ENCODE measurements at regions not wholly inside any gene's neighbourhood (a gene's known extent, or its start where the extent isn't known, plus 50 kb on each side); places are given as distances from the start of the nearest gene placed in this dataset.

DNA sequence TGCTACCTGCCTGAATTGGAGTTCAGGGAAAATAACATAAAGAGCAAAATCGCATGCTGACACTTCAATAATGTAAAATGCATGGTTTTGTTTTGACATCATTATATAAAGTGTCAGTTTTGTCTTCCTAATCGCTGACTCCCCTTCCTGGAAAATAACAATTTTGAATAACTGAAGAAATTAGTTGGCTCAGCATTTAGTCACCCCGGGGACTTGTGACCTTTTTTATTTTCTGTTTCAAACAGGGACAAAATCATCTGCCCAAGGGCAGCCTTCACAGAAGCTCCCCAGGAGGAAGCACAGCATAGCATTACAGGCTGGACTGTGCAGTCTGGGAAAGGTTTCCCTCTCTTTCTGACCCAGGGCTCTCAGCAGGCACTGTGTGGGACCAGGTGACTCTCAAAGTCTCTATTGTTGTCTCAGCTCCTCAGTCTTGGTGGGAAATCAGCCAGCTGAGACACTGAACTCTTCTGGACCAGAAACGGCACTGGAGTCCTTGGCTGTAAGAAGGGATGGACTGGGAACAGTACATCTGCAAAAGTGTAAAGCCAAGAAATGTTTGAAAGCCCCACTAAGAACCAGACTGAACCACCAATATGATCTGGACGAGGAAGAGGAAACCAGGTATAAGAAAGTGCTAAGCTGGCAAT, 671.3 kb upstream of the KLF4 start:
- no peak for DNase-seq (ENCODE audit: low read depth)
- TF ChIP-seq, protein P1, sequence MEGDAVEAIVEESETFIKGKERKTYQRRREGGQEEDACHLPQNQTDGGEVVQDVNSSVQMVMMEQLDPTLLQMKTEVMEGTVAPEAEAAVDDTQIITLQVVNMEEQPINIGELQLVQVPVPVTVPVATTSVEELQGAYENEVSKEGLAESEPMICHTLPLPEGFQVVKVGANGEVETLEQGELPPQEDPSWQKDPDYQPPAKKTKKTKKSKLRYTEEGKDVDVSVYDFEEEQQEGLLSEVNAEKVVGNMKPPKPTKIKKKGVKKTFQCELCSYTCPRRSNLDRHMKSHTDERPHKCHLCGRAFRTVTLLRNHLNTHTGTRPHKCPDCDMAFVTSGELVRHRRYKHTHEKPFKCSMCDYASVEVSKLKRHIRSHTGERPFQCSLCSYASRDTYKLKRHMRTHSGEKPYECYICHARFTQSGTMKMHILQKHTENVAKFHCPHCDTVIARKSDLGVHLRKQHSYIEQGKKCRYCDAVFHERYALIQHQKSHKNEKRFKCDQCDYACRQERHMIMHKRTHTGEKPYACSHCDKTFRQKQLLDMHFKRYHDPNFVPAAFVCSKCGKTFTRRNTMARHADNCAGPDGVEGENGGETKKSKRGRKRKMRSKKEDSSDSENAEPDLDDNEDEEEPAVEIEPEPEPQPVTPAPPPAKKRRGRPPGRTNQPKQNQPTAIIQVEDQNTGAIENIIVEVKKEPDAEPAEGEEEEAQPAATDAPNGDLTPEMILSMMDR (IDR thresholded peaks at IDR 0.05; ENCODE audit: insufficient read depth, low read depth, low read length, missing control alignments), result no peak
- no peak overlapping the region for H3K4me3 ChIP-seq (ENCODE audit: low read depth, low read length)

DNA sequence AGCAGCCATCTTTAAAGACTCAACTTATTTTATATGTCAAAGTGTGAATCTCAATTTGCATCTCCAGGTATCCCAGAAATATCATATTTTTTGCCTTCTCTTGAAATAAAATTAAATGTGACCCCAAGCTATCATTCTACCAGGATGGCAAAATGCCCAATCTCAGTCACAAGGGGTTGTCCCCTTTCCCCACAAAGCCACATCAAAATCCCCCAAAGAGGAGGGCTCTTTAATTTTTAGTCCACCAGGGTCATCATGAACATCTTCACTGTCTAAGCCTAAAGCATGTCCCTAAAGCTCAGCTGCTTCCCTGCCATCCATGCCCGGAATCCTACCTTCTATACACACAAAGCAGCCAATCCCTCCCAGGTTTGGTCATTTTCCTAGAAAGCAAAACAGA, 670.5 kb upstream of the KLF4 start:
- H3K4me3 ChIP-seq (ENCODE audit: low read depth, low read length), result no peak overlapping the region
- DNase-seq (ENCODE audit: low read depth), result no peak
- TF ChIP-seq, protein P1 (IDR thresholded peaks at IDR 0.05; ENCODE audit: insufficient read depth, low read depth, low read length, missing control alignments), result no peak

DNA sequence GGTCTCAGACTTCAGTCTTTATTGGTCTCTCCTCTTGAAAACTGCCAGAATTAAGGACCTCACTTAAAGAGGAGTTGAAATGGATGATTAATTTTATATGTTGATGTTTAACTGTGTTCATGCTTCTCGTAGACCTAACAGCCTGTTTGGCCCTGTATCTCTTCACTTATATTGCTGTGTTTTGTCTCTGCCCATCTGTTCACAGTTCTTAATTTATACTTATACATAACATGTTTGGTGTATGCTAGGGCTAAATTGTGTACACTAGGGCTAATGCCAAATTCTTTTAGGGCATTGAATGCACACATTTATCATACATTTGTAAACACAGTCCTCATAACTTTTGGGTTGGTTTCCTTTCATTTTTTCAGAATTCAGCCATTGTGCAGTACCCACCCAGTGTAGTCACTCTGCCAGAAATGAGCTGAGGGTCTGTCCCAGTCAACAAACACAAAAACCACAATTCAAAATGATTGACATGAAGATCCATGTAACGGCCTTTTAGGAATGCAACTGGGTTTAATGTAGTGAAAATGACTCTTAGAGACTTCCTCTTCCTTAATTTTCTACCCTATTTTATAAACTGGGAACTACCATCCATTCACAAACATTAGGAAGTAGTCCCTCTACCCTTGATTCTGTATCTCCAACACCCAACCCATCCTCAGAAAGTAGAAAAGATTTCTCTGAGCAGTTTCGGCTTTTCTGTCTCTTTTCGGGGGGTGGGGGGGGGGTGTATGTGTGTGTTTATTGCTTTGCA, 668.8 kb upstream of the KLF4 start:
- TF ChIP-seq, protein P1 (IDR thresholded peaks at IDR 0.05; ENCODE audit: insufficient read depth, low read depth, low read length, missing control alignments), result no peak
- no peak overlapping the region for H3K4me3 ChIP-seq (ENCODE audit: low read depth, low read length)
- DNase-seq (ENCODE audit: low read depth), result no peak

DNA sequence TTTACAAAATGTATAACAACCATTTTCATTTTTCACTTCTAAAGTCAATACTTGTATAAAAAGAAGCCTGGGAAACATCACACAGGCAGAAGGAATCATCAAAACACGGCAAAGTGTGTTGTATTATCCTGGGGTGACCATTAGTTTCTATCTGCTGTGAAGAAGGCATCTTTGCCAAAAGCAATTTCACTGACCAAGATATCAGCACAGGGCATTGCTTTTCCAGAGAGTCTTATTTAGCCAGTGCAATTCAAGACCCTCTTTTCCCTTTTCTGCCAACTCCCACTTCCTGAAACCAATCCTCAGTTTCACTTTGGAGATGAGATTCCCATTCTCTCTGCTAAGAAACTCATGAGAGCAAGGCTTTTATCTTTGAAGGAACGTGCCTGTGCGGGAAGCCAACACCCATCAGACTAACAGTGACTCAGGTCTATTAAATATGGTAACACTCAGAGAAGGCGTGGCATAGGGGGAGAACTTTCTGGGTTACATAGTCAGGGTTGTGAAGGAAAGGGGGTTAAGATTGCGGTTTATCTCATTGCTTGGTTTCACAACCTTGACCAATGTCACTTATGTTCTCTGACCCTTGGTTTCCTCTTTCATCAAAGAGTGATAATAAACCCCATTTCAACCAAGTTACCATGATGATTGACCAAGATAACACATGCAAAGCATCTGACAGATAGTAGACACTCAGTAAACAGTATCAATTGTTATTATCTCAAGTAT, 666.9 kb upstream of the KLF4 start:
- peak; percentile 48 for DNase-seq (ENCODE audit: low read depth)
- no peak overlapping the region for H3K4me3 ChIP-seq (ENCODE audit: low read depth, low read length)
- TF ChIP-seq, protein P1 (IDR thresholded peaks at IDR 0.05; ENCODE audit: insufficient read depth, low read depth, low read length, missing control alignments), result no peak

DNA sequence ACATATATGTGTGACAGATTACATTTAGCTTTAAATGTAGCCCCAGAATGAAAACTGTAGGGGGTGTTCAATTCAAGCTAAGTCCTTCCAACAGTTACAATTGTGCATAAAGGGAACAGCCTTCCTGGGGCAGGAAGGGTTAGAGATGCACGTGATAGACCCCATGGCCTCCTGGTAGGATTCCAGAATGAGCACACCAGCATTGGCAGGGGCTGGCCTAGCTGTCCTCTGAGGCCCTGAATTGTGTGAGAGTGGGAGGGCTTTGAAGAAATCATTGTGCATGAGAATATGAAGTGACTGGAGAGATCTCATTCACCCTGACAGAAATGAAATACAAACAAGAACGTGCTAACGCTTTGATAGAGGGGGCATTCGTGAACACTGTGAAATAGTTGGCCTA, 663.8 kb upstream of the KLF4 start:
- no peak overlapping the region for H3K4me3 ChIP-seq (ENCODE audit: low read depth, low read length)
- DNase-seq (ENCODE audit: low read depth), result no peak
- TF ChIP-seq, protein P1 (IDR thresholded peaks at IDR 0.05; ENCODE audit: insufficient read depth, low read depth, low read length, missing control alignments), result no peak

DNA sequence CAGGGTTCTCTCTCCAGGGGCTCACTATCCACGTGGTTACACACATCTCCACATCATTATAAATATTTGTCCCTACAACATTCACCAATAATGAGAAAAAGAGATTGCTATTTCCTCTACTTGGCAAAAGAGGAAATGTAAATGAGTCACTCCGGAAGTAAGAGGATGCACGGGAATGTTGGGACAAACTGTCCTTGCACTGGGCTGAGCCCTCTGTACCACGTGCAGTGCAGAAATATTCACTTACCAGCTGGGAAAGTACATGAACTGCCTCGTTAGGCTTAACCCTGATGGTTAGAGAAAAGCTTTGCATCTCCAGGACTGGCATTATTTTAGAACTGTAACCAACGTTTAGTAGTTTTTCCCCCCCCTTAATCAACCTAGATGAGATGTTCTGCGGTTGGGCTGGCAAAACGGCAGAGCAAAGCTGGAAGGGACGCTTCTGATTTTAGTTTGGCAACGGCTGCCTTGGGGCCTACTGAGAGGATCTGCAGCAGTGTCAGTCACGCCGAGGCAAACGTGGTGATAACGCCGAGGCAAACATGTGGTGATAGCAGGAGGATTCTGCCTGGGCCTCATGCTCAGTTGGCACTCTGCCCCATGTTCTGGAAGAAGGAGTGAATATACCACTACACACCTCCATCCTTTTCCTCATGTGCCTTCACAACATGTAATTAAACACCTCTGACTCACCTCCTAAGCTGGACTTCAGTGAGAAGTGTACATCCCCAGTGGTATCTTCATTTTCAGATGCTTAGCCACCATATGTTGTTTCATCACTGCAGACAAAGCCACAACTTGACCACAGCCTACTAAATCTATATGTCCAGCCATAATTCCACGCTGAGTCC, 661.4 kb upstream of the KLF4 start:
- no peak for DNase-seq (ENCODE audit: low read depth)
- no peak overlapping the region for H3K4me3 ChIP-seq (ENCODE audit: low read depth, low read length)
- TF ChIP-seq, protein P1 (IDR thresholded peaks at IDR 0.05; ENCODE audit: insufficient read depth, low read depth, low read length, missing control alignments), result no peak
